ENCODE measurements at regions not wholly inside any gene's neighbourhood (a gene's known extent, or its start where the extent isn't known, plus 50 kb on each side); places are given as distances from the start of the nearest gene placed in this dataset.

DNA sequence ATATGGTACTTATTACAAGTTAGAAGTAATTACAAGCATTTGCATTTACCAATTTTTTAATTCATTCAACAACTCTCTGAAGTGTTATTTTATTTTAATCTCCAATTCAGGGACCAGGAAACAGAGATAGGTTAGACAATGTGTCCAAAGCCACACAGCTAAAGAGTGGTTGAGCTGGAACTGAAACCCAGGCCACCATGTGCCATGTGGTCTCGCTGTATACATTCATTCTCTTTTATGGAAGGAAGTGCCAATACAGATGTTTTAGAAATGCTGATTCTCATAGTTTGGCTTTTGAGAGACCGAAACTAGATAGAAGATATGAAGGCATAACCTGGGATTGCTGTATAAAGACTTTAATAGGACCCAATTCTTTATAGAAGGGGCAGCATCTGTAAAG lies 684.6 kb upstream of the ID2 start:
- TF ChIP-seq, protein P1, sequence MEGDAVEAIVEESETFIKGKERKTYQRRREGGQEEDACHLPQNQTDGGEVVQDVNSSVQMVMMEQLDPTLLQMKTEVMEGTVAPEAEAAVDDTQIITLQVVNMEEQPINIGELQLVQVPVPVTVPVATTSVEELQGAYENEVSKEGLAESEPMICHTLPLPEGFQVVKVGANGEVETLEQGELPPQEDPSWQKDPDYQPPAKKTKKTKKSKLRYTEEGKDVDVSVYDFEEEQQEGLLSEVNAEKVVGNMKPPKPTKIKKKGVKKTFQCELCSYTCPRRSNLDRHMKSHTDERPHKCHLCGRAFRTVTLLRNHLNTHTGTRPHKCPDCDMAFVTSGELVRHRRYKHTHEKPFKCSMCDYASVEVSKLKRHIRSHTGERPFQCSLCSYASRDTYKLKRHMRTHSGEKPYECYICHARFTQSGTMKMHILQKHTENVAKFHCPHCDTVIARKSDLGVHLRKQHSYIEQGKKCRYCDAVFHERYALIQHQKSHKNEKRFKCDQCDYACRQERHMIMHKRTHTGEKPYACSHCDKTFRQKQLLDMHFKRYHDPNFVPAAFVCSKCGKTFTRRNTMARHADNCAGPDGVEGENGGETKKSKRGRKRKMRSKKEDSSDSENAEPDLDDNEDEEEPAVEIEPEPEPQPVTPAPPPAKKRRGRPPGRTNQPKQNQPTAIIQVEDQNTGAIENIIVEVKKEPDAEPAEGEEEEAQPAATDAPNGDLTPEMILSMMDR (conservative IDR thresholded peaks at IDR 0.05; ENCODE audit: low read length), result no peak
- peaks cover 41% of the 10 kb centered on the region for H3K4me1 ChIP-seq (ENCODE audit: insufficient read depth, low read length, poor library complexity, severe bottlenecking)
- H3K27me3 ChIP-seq (ENCODE audit: insufficient read depth, low read length, poor library complexity, severe bottlenecking), result no peaks in the 10 kb centered on the region
- peak overlapping the region; percentile 32 for H3K4me2 ChIP-seq (ENCODE audit: low read depth, low read length, poor library complexity, severe bottlenecking)
- H3F3A ChIP-seq (ENCODE audit: low read depth), result no peaks in the 10 kb centered on the region
- no peaks in the 10 kb centered on the region for H3K36me3 ChIP-seq (ENCODE audit: insufficient read depth, low read length)
- no peaks in the 10 kb centered on the region for H4K20me1 ChIP-seq (ENCODE audit: insufficient read depth, low read length, poor library complexity, severe bottlenecking)
- H3K4me3 ChIP-seq (ENCODE audit: low read length, poor library complexity, severe bottlenecking), result no peak overlapping the region
- no peaks in the 10 kb centered on the region for H3K9me2 ChIP-seq (replicated peaks; ENCODE audit: low read depth, low read length)
- H2AFZ ChIP-seq (ENCODE audit: low read length), result peak overlapping the region; percentile 79
- H3K9ac ChIP-seq (ENCODE audit: low read depth, low read length, poor library complexity, severe bottlenecking), result no peak overlapping the region
- H3K79me2 ChIP-seq (ENCODE audit: insufficient read depth, low read length), result no peaks in the 10 kb centered on the region
- no peaks in the 10 kb centered on the region for H3K9me3 ChIP-seq (ENCODE audit: insufficient read depth, low read depth, low read length)

DNA sequence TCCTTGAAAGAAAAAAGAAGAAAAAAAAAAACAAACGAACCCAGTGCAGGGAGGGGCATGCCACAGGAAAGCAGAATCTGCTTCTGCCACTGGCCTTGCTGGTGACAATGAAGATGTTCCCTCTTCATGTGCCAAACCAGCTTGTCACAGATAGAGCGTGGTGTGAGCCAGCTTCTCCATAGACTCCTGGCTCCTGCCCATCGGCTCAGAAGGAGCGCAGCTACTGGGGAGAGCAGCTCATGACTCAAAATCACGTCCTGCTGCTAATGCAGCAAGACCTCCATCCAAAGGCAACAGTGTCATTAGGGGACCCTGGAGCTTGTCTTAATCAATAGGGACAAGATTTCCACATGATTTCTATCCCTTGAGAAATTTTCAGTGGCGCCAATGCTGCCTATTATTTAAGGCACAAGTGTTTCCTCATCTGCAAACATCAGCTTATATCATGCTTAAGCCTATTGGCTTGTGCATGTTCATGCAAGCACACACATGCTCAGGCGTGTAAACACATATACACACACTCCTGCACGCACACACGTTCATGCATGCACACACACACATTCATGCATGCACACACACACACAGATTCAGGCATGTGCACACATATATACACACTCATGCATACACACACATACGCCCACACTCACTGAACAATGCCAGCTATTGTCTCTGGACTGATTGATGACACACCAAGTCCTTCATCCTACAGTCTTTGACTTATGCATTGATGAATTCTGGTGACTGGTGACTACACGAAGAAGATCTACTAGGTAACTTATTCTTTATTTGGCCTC lies 682.0 kb upstream of the ID2 start:
- Histone ChIP-seq H3K27me3 (ENCODE audit: insufficient read depth, low read length, poor library complexity, severe bottlenecking) (no peaks in the 10 kb centered on the region), H3K9me3 (ENCODE audit: insufficient read depth, low read depth, low read length) (no peaks in the 10 kb centered on the region), H3K9ac (ENCODE audit: low read depth, low read length, poor library complexity, severe bottlenecking) (no peak overlapping the region), H4K20me1 (ENCODE audit: insufficient read depth, low read length, poor library complexity, severe bottlenecking) (no peaks in the 10 kb centered on the region), H3K4me1 (ENCODE audit: insufficient read depth, low read length, poor library complexity, severe bottlenecking) (peaks cover 60% of the 10 kb centered on the region), H3K79me2 (ENCODE audit: insufficient read depth, low read length) (no peaks in the 10 kb centered on the region), H3F3A (ENCODE audit: low read depth) (no peaks in the 10 kb centered on the region), H2AFZ (ENCODE audit: low read length) (no peak overlapping the region), H3K4me3 (ENCODE audit: low read length, poor library complexity, severe bottlenecking) (no peak overlapping the region), H3K4me2 (ENCODE audit: low read depth, low read length, poor library complexity, severe bottlenecking) (no peak overlapping the region), H3K9me2 (replicated peaks; ENCODE audit: low read depth, low read length) (no peaks in the 10 kb centered on the region), H3K36me3 (ENCODE audit: insufficient read depth, low read length) (no peaks in the 10 kb centered on the region)
- TF ChIP-seq EZH2phosphoT487 (IDR thresholded peaks at IDR 0.05; ENCODE audit: borderline replicate concordance), result no peak
- TF ChIP-seq, protein P1 (conservative IDR thresholded peaks at IDR 0.05; ENCODE audit: low read length), result no peak

DNA sequence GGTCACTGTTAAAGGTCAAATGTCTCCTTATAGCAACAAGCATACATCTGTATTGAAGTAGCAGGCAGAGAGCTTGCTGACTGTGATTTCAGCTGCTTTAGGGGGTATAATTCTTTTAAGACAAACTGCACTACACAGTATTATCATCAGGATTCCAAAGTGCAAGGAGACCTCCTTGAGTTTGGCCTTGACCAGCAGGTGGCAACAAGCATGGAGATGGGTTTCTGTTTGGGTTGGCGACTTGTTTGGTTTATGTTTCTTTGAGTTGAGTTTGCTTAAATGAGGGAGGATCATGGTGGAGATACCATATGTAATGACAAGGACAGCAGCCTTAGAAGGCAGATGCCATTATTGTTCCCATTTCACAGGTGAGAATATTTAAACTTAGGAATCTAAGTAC lies 681.0 kb upstream of the ID2 start:
- H3K79me2 ChIP-seq (ENCODE audit: insufficient read depth, low read length), result no peaks in the 10 kb centered on the region
- H3K27me3 ChIP-seq (ENCODE audit: insufficient read depth, low read length, poor library complexity, severe bottlenecking), result no peaks in the 10 kb centered on the region
- no peaks in the 10 kb centered on the region for H3K9me2 ChIP-seq (replicated peaks; ENCODE audit: low read depth, low read length)
- H3K9me3 ChIP-seq (ENCODE audit: insufficient read depth, low read depth, low read length), result no peaks in the 10 kb centered on the region
- no peak overlapping the region for H2AFZ ChIP-seq (ENCODE audit: low read length)
- H4K20me1 ChIP-seq (ENCODE audit: insufficient read depth, low read length, poor library complexity, severe bottlenecking), result no peaks in the 10 kb centered on the region
- no peaks in the 10 kb centered on the region for H3F3A ChIP-seq (ENCODE audit: low read depth)
- no peak overlapping the region for H3K4me2 ChIP-seq (ENCODE audit: low read depth, low read length, poor library complexity, severe bottlenecking)
- H3K4me1 ChIP-seq (ENCODE audit: insufficient read depth, low read length, poor library complexity, severe bottlenecking), result peaks cover 57% of the 10 kb centered on the region
- no peak overlapping the region for H3K9ac ChIP-seq (ENCODE audit: low read depth, low read length, poor library complexity, severe bottlenecking)
- no peaks in the 10 kb centered on the region for H3K36me3 ChIP-seq (ENCODE audit: insufficient read depth, low read length)
- no peak for TF ChIP-seq EZH2phosphoT487 (IDR thresholded peaks at IDR 0.05; ENCODE audit: borderline replicate concordance)
- TF ChIP-seq, protein P1 (conservative IDR thresholded peaks at IDR 0.05; ENCODE audit: low read length), result peak; percentile 59
- no peak overlapping the region for H3K4me3 ChIP-seq (ENCODE audit: low read length, poor library complexity, severe bottlenecking)

Measured in Loucy (cell line).